Lower lobe of right lung (tissue), 2 donors: ENCODE measurements at regions not wholly inside any gene's neighbourhood (a gene's known extent, or its start where the extent isn't known, plus 50 kb on each side); places are given as distances from the start of the nearest gene placed in this dataset.
"Not testable (repeated sequence)": the region's sequence is repeated elsewhere in the genome, so short reads cannot be mapped to it uniquely, and the experiment has no call there.

Experiments
- ATAC-seq, 2 donors: fragments of 200-7000 bp; cut with Tn5 transposase; one replicate each; pipeline ENCODE4 v1.9.1; 2020 to 2022; ENCODE audit warnings: mild to moderate bottlenecking in 2 of 2, moderate library complexity in 2 of 2
- DNase-seq: peaks from one replicate; pipeline ENCODE4 v3.0.0-alpha.2; 2020
- H3K27ac ChIP-seq: fragments of 200-600 bp; one replicate; pipeline ENCODE4 v1.8.0; 2022
- H3K27me3 ChIP-seq: fragments of 200-600 bp; one replicate; pipeline ENCODE4 v1.8.0; 2022; ENCODE audit warnings: low read depth
- H3K36me3 ChIP-seq: fragments of 200-600 bp; one replicate; pipeline ENCODE4 v1.8.0; 2022; ENCODE audit warnings: mild to moderate bottlenecking
- H3K4me1 ChIP-seq: fragments of 200-600 bp; one replicate; pipeline ENCODE4 v1.8.0; 2022
- H3K4me3 ChIP-seq: fragments of 200-600 bp; one replicate; pipeline ENCODE4 v1.8.0; 2022; ENCODE audit warnings: mild to moderate bottlenecking
- H3K9me3 ChIP-seq: fragments of 200-600 bp; one replicate; pipeline ENCODE4 v1.8.0; 2022
- intact Hi-C: fragments of 100-400 bp; cut with DNase I; formaldehyde crosslinking; loops from one replicate; pipeline ENCODE4 v1.11.0; 2022
- TF ChIP-seq, protein P1 (sequence below): fragments of 200-600 bp; IDR thresholded peaks from one replicate; pipeline ENCODE4 v1.8.0; 2022; ENCODE audit warnings: antibody characterized with exemption, mild to moderate bottlenecking
- donor health status: DM: no; HTN: yes; CAD: no; lungs with severe emphysema.

DNA sequence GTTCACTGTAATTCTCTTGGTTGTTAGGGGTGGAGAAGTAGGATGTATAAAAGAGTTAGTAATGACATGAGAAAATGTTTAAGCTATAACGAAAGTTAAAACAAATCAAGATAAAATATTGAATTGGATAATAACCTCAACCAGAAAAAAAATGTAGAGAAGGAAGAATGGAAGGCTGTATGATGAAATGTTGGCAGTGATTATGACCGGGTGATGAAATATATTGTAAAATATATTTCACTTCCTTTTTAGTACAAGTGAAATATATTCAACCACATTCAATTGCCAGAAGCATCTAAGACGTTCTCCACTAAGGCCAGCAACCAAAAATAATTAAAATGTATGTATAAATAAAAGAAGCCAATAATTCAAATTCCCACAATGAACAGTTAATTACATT, 309.3 kb upstream of the FGF13 start:
- no peak for DNase-seq
- intact Hi-C loops, result no loop called here
- no peak for ATAC-seq
- Histone ChIP-seq H3K36me3 (no peaks in the 10 kb centered on the region), H3K9me3 (no peaks in the 10 kb centered on the region), H3K4me1 (no peaks in the 10 kb centered on the region), H3K27ac (no peak overlapping the region), H3K4me3 (no peak overlapping the region), H3K27me3 (no peaks in the 10 kb centered on the region)
- TF ChIP-seq, protein P1, sequence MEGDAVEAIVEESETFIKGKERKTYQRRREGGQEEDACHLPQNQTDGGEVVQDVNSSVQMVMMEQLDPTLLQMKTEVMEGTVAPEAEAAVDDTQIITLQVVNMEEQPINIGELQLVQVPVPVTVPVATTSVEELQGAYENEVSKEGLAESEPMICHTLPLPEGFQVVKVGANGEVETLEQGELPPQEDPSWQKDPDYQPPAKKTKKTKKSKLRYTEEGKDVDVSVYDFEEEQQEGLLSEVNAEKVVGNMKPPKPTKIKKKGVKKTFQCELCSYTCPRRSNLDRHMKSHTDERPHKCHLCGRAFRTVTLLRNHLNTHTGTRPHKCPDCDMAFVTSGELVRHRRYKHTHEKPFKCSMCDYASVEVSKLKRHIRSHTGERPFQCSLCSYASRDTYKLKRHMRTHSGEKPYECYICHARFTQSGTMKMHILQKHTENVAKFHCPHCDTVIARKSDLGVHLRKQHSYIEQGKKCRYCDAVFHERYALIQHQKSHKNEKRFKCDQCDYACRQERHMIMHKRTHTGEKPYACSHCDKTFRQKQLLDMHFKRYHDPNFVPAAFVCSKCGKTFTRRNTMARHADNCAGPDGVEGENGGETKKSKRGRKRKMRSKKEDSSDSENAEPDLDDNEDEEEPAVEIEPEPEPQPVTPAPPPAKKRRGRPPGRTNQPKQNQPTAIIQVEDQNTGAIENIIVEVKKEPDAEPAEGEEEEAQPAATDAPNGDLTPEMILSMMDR, result no peak

DNA sequence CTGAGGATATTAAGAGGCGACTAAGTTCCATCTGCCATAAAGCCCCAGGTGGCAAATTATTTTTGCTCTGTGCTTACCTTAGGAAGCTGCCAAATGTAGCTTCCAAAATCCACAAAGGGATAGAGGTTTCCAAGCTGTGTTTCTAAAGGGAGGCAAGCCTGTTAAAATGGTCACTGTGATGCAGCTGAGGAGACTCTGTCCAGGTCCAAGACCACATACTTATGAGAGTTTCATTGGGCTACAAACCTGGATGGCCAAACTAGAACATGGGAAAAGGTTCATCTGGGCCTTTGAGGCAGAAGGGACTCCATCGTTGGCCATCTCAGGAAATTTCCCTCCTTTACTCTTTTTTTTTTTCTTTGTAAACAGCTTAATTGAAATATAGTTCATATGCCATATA, 306.9 kb upstream of the FGF13 start:
- Histone ChIP-seq H3K4me3 (no peak overlapping the region), H3K27ac (no peak overlapping the region), H3K36me3 (no peaks in the 10 kb centered on the region), H3K4me1 (no peaks in the 10 kb centered on the region), H3K27me3 (no peaks in the 10 kb centered on the region), H3K9me3 (no peaks in the 10 kb centered on the region)
- TF ChIP-seq, protein P1, result no peak
- no peak for ATAC-seq
- DNase-seq, result no peak
- intact Hi-C loops, result no loop called here

DNA sequence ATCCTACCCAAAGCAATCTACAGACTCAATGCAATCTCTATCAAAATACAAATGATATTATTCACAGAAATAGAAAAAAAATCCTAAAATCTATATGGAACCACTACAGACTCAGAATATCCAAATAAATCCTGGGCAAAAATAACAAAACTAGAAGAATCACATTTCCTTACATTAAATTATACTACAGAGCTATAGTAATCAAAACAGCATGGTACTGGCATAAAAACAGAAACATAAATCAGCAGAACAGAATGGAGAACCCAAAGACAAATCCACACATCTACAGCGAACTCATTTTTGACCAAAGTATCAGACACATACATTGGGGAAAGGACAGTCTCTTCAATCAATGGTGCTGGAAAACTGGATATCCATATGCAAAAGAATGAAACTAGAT, 304.1 kb upstream of the FGF13 start:
- Histone ChIP-seq H3K27ac (no peak overlapping the region), H3K4me3 (no peak overlapping the region), H3K27me3 (no peaks in the 10 kb centered on the region), H3K36me3 (no peaks in the 10 kb centered on the region), H3K4me1 (no peaks in the 10 kb centered on the region), H3K9me3 (no peaks in the 10 kb centered on the region)
- intact Hi-C loops, result no loop called here
- DNase-seq (no peak), ATAC-seq (no peak)
- TF ChIP-seq, protein P1, result no peak

DNA sequence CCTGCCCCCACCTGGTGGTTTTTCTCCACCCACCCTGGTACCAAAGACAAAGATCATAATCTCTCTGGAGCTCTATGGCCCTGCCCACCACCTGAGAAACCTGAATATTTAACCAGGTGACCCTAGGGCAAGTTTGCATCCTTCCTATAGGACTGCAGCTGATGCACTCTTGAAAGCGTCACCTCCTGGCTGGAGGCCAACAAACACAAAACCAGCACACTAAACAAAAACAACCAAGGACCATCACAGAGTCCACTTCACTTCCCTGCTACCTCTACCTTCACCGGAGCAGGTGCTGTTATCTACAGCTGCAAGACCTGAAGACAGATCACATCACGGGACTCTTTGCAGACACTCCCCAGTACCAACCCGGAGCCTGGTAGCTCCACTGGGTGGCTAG, 296.7 kb upstream of the FGF13 start:
- ATAC-seq, result no peak
- no peak overlapping the region for H3K4me3 ChIP-seq
- H3K27ac ChIP-seq, result no peak overlapping the region
- H3K9me3 ChIP-seq, result no peaks in the 10 kb centered on the region
- no peaks in the 10 kb centered on the region for H3K4me1 ChIP-seq
- TF ChIP-seq, protein P1, result no peak
- no peaks in the 10 kb centered on the region for H3K36me3 ChIP-seq
- no peaks in the 10 kb centered on the region for H3K27me3 ChIP-seq
- DNase-seq, result no peak
- intact Hi-C loops, result no loop called here

DNA sequence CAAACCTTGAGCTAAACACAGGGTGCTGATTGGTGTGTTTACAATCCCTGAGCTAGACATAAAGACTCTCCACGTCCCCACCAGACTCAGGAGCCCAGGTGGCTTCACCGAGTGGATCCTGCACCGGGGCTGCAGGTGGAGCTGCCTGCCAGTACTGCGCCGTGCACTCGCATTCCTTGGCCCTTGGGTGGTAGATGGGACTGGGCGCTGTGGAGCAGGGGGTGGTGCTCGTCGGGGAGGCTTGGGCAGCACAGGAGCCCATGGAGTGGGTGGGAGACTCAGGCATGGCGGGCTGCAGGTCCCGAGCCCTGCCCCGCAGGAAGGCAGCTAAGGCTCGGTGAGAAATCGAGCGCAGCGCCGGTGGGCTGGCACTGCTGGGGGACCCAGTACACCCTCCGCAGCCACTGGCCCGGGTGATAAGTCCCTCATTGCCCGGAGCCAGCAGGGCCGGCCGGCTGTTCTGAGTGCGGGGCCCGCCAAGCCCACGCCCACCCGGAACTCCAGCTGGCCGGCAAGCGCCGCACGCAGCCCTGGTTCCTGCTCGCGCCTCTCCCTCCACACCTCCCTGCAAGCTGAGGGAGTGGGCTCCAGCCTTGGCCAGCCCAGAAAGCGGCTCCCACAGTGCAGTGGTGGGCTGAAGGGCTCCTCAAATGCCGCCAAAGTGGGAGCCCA, 292.5 kb upstream of the FGF13 start:
- ATAC-seq, H3K9me3 ChIP-seq, H3K4me1 ChIP-seq, H3K4me3 ChIP-seq, DNase-seq, H3K27ac ChIP-seq, H3K36me3 ChIP-seq, H3K27me3 ChIP-seq, intact Hi-C loops: not testable (repeated sequence)

DNA sequence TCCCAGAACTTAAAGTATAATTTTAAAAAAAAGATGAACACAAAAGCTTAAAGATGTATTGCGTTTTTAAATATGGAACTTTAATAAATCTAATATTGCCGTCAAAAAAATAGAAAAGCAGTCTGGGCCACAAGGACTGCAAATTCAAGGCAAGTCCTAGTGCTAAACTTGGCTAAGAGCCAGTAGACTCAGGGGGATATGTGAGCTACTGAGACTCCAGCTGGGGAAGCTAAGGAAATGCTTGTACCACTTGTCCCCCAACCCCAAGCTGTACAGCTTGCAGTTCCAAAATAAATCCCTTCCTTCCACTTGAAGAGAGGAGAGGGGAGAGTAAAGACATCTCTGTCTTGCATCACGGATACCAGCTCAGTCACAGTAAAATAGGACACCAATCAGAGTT, 290.8 kb upstream of the FGF13 start:
- no peak overlapping the region for H3K4me3 ChIP-seq
- DNase-seq (no peak), ATAC-seq (no peak)
- no peaks in the 10 kb centered on the region for H3K9me3 ChIP-seq
- no peaks in the 10 kb centered on the region for H3K36me3 ChIP-seq
- H3K27ac ChIP-seq, result no peak overlapping the region
- TF ChIP-seq, protein P1, result no peak
- no peaks in the 10 kb centered on the region for H3K27me3 ChIP-seq
- intact Hi-C loops, result no loop called here
- no peaks in the 10 kb centered on the region for H3K4me1 ChIP-seq
